ENCODE measurements at regions not wholly inside any gene's neighbourhood (a gene's known extent, or its start where the extent isn't known, plus 50 kb on each side); places are given as distances from the start of the nearest gene placed in this dataset.

DNA sequence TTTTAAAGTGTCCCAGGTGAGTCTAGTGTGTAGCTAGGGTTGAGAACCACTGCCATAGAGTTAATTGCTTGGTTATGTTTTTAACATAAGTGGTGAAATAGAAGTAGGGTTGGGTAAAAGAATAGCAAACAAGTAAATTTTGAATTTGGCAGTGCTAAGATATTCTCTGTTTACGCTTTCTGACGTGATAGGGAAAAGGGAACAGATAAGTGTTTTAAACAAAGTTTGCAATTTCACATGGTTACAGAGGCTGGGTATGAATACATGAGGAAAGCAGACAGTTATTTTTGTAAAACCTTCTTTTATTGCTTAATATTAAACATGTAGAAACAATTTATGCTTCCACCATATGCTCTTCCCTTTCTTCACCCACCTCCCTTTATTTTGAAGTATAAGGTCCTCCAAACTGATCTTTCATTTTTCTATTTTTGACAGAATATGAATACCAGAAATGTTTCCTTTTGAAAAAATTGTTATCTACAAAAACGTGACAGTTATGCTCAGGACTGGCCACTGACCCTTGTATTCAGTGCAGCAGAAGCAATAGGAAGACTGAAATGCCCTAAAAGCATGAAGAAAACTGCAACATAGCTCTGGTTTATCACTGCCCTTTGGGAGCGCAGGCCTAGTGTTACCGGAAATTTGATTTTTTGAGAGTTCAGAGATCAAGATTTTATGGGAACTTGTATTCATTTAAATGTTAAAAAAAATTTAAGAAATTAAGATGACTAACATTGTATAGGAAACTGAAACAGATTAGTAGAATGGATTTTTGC, 214.4 kb upstream of the ARSJ start:
- no peak for TF ChIP-seq SUZ12 (IDR thresholded peaks at IDR 0.05; ENCODE audit: extremely low read depth, insufficient read depth, insufficient read length)
- TF ChIP-seq YY1 (IDR thresholded peaks at IDR 0.05; ENCODE audit: insufficient read depth, insufficient read length): no peak
- TF ChIP-seq ZNF274 (IDR thresholded peaks at IDR 0.05; ENCODE audit: low read depth, low read length): no peak
